Lower leg skin (tissue), 4 donors: ENCODE measurements at regions not wholly inside any gene's neighbourhood (a gene's known extent, or its start where the extent isn't known, plus 50 kb on each side); places are given as distances from the start of the nearest gene placed in this dataset.

ENCODE experiments used
- DNase-seq, 2 donors: peaks; one replicate each; pipeline ENCODE4 v3.0.0-alpha.2; 2019; ENCODE audit warnings: low spot score in 2 of 2
- H3K4me3 ChIP-seq: fragments of 200-600 bp; sonication (generic); 2 replicates; pipeline ENCODE4 v1.5.1; 2017; ENCODE audit warnings: mild to moderate bottlenecking, low read depth; ENCODE audit not compliant: poor library complexity, severe bottlenecking
- CTCF ChIP-seq, 3 donors: fragments of 450-650 bp; IDR thresholded peaks; one replicate each; pipeline ENCODE4 v1.5.1; 2016; ENCODE audit warnings: antibody characterized with exemption in 3 of 3, mild to moderate bottlenecking in 3 of 3, moderate library complexity in 2 of 3
- POLR2A ChIP-seq, 2 donors: fragments of 450-650 bp; IDR thresholded peaks; one replicate each; pipeline ENCODE4 v1.6.1; 2016 to 2017; ENCODE audit warnings: antibody characterized with exemption in 2 of 2, mild to moderate bottlenecking in 1 of 2, moderate library complexity in 1 of 2
- WGBS, 2 donors: methylation state at CpG; one replicate each; pipeline ENCODE4 v1.1.5; 2018; 5-methylcytosine and 5-hydroxymethylcytosine counted together
- intact Hi-C: fragments of 100-400 bp; cut with DNase I; formaldehyde crosslinking; loops from one replicate; pipeline ENCODE4 v1.15.0; 2023; ENCODE audit warnings: low total_unique reads

- 80 to 82% methylated on average over 7 of the region's 7 CpGs for WGBS, 2 donors
- no peak for TF ChIP-seq POLR2A (IDR thresholded peaks at IDR 0.05)
- no peak for TF ChIP-seq CTCF (IDR thresholded peaks at IDR 0.05)
These were observed 55.3 kb upstream of the ZRANB1 start for GRCh38 chr10:124886610-124887009.

GRCh38 chr10:124888262-124888661 lies 53.7 kb upstream of the ZRANB1 start:
- no peak for TF ChIP-seq CTCF (IDR thresholded peaks at IDR 0.05)
- no peak for TF ChIP-seq POLR2A (IDR thresholded peaks at IDR 0.05)
- no peak overlapping the region for H3K4me3 ChIP-seq
- intact Hi-C loops: no loop called here
- no peak for DNase-seq
- WGBS, 2 donors: 96 to 97% methylated on average over 1 of the region's 1 CpG

More at GRCh38 chr10:124886610-124887009, 55.3 kb upstream of the ZRANB1 start:
- no peak overlapping the region for H3K4me3 ChIP-seq
- DNase-seq: no peak
- intact Hi-C loops: no loop called here

GRCh38 chr10:124892031-124892430 lies 49.9 kb upstream of the ZRANB1 start:
- no peak overlapping the region for H3K4me3 ChIP-seq
- intact Hi-C loops: no loop called here
- DNase-seq: peak in 1 of 2 donors; percentile 20
- 91 to 94% methylated on average over 8 of the region's 8 CpGs for WGBS, 2 donors
- TF ChIP-seq CTCF (IDR thresholded peaks at IDR 0.05) (no peak), POLR2A (IDR thresholded peaks at IDR 0.05) (no peak)
